Mesenchymal stem cell (in vitro differentiated cells and primary cell): ENCODE measurements at regions not wholly inside any gene's neighbourhood (a gene's known extent, or its start where the extent isn't known, plus 50 kb on each side); places are given as distances from the start of the nearest gene placed in this dataset.

Experiments used
- DNase-seq: peaks from one replicate; pipeline ENCODE4 v3.0.0-alpha.2; 2013
- H2AFZ ChIP-seq: one replicate; pipeline ENCODE4 v1.6.1; 2013; ENCODE audit warnings: low read depth, mild to moderate bottlenecking, control low read depth, inconsistent platforms, low read length, moderate library complexity
- H2AK5ac ChIP-seq: 2 replicates; pipeline ENCODE4 v1.6.1; 2013; ENCODE audit warnings: low read length, moderate library complexity, mild to moderate bottlenecking, inconsistent platforms; ENCODE audit not compliant: severe bottlenecking
- H2BK120ac ChIP-seq: one replicate; pipeline ENCODE4 v1.6.1; 2013; ENCODE audit warnings: low read depth, mild to moderate bottlenecking, inconsistent platforms, low read length, moderate library complexity
- H2BK12ac ChIP-seq, 2 experiments: one replicate each; pipeline ENCODE4 v1.6.1; 2013; ENCODE audit warnings: inconsistent platforms in 2 of 2, low read length in 2 of 2, mild to moderate bottlenecking in 2 of 2, moderate library complexity in 2 of 2, control low read depth in 1 of 2
- H2BK15ac ChIP-seq: one replicate; pipeline ENCODE4 v1.6.1; 2013; ENCODE audit warnings: mild to moderate bottlenecking, low read depth, inconsistent platforms; ENCODE audit not compliant: poor library complexity, severe bottlenecking
- H2BK5ac ChIP-seq: 2 replicates; pipeline ENCODE4 v1.6.1; 2013; ENCODE audit warnings: low read depth, mild to moderate bottlenecking, low read length, control low read depth, inconsistent platforms; ENCODE audit not compliant: poor library complexity, severe bottlenecking
- H3K14ac ChIP-seq, 2 experiments: one replicate each; pipeline ENCODE4 v1.6.1; 2013; ENCODE audit warnings: inconsistent platforms in 2 of 2, low read length in 2 of 2, control low read depth in 1 of 2, mild to moderate bottlenecking in 1 of 2, moderate library complexity in 1 of 2
- H3K18ac ChIP-seq, 2 experiments: one replicate each; pipeline ENCODE4 v1.6.1; 2013; ENCODE audit warnings: inconsistent platforms in 2 of 2, low read length in 2 of 2, control low read depth in 1 of 2, low read depth in 1 of 2, mild to moderate bottlenecking in 1 of 2
- H3K23ac ChIP-seq, 2 experiments: one replicate each; pipeline ENCODE4 v1.6.1; 2013; ENCODE audit warnings: inconsistent platforms in 2 of 2, low read length in 2 of 2, mild to moderate bottlenecking in 2 of 2, moderate library complexity in 2 of 2, control low read depth in 1 of 2
- H3K27ac ChIP-seq: 2 replicates; pipeline ENCODE4 v1.5.1; 2013; ENCODE audit warnings: mild to moderate bottlenecking, moderate library complexity, low read length, control low read depth, inconsistent platforms; ENCODE audit not compliant: poor library complexity, severe bottlenecking
- H3K27me3 ChIP-seq, 2 experiments: 2 replicates each; pipeline versions ENCODE4 v1.6.1 to v1.7.0; 2013; ENCODE audit warnings: low read length in 2 of 2, mild to moderate bottlenecking in 2 of 2, moderate library complexity in 2 of 2, control low read depth in 1 of 2, inconsistent platforms in 1 of 2; ENCODE audit not compliant: control insufficient read depth in 1 of 2, insufficient read depth in 1 of 2
- H3K36me3 ChIP-seq, 2 experiments: 2 replicates each; pipeline versions ENCODE4 v1.6.1 to v1.7.0; 2013; ENCODE audit warnings: low read length in 2 of 2, control low read depth in 1 of 2, inconsistent platforms in 1 of 2, low read depth in 1 of 2, mild to moderate bottlenecking in 1 of 2; ENCODE audit not compliant: insufficient read depth in 2 of 2, control insufficient read depth in 1 of 2
- H3K4ac ChIP-seq, 2 experiments: one replicate each; pipeline ENCODE4 v1.6.1; 2013; ENCODE audit warnings: inconsistent platforms in 2 of 2, low read length in 2 of 2, mild to moderate bottlenecking in 2 of 2, moderate library complexity in 2 of 2, control low read depth in 1 of 2, low read depth in 1 of 2
- H3K4me1 ChIP-seq: 2 replicates; pipeline ENCODE4 v1.6.1; 2013; ENCODE audit warnings: low read depth, low read length, control low read depth; ENCODE audit not compliant: control insufficient read depth, insufficient read depth
- H3K4me2 ChIP-seq: 2 replicates; pipeline ENCODE4 v1.6.1; 2013; ENCODE audit warnings: low read length, mild to moderate bottlenecking, inconsistent platforms; ENCODE audit not compliant: poor library complexity, severe bottlenecking
- H3K4me3 ChIP-seq, 2 experiments: 2 replicates each; pipeline versions ENCODE4 v1.5.1 to v1.7.0; 2013; ENCODE audit warnings: low read length in 2 of 2, mild to moderate bottlenecking in 2 of 2, control low read depth in 1 of 2, low read depth in 1 of 2; ENCODE audit not compliant: insufficient read depth in 1 of 2
- H3K79me1 ChIP-seq: replicated peaks from 2 replicates; pipeline ENCODE4 v1.6.1; 2013; ENCODE audit warnings: mild to moderate bottlenecking, control low read depth, low read length, inconsistent platforms; ENCODE audit not compliant: poor library complexity, severe bottlenecking
- H3K9ac ChIP-seq: 2 replicates; pipeline ENCODE4 v1.7.0; 2013; ENCODE audit warnings: mild to moderate bottlenecking, low read length, moderate library complexity
- H3K9me3 ChIP-seq: 2 replicates; pipeline ENCODE4 v1.7.0; 2013; ENCODE audit warnings: mild to moderate bottlenecking, low read length; ENCODE audit not compliant: control insufficient read depth
- H4K8ac ChIP-seq: one replicate; pipeline ENCODE4 v1.6.1; 2013; ENCODE audit warnings: inconsistent platforms, mild to moderate bottlenecking, low read length, moderate library complexity
- H4K91ac ChIP-seq: one replicate; pipeline ENCODE4 v1.6.1; 2013; ENCODE audit warnings: mild to moderate bottlenecking, low read length, inconsistent platforms
- WGBS: methylation state at CpG from one replicate; pipeline ENCODE4 v1.1.7; 2013; ENCODE audit warnings: mixed read lengths; 5-methylcytosine and 5-hydroxymethylcytosine counted together

- H3K9ac ChIP-seq = no peak overlapping the region
- no peak overlapping the region for H2AFZ ChIP-seq
- H3K9me3 ChIP-seq = no peaks in the 10 kb centered on the region
- H3K14ac ChIP-seq = no peak overlapping the region
- no peak overlapping the region for H3K4ac ChIP-seq
- H2BK12ac ChIP-seq = no peak overlapping the region
- no peak overlapping the region for H2AK5ac ChIP-seq
- H2BK120ac ChIP-seq = no peak overlapping the region
- H4K8ac ChIP-seq = no peak overlapping the region
- H3K36me3 ChIP-seq = no peaks in the 10 kb centered on the region
- H4K91ac ChIP-seq = no peak overlapping the region
- no peak overlapping the region for H3K23ac ChIP-seq
- H3K4me1 ChIP-seq = no peaks in the 10 kb centered on the region
- H3K4me3 ChIP-seq = no peak overlapping the region
- no peak for DNase-seq
- H2BK15ac ChIP-seq = no peak overlapping the region
- no peaks in the 10 kb centered on the region for H3K79me1 ChIP-seq
- H3K27ac ChIP-seq = no peak overlapping the region
- 29% methylated on average over 5 of the region's 5 CpGs for WGBS
- H2BK5ac ChIP-seq = no peak overlapping the region
- peaks cover 5 to 80% of the 10 kb centered on the region in 2 experiments for H3K27me3 ChIP-seq
- no peak overlapping the region for H3K18ac ChIP-seq
- no peak overlapping the region for H3K4me2 ChIP-seq
These were observed 53.9 kb upstream of the SLC6A11 start for GRCh38 chr3:10762116-10762515.

- no peak overlapping the region for H4K91ac ChIP-seq
- H3K27ac ChIP-seq = no peak overlapping the region
- H4K8ac ChIP-seq = no peak overlapping the region
- H3K4me1 ChIP-seq = no peaks in the 10 kb centered on the region
- H3K4me2 ChIP-seq = no peak overlapping the region
- no peaks in the 10 kb centered on the region for H3K79me1 ChIP-seq
- no peaks in the 10 kb centered on the region for H3K36me3 ChIP-seq
- H3K18ac ChIP-seq = no peak overlapping the region
- H2BK120ac ChIP-seq = no peak overlapping the region
- no peak overlapping the region for H3K4ac ChIP-seq
- no peak overlapping the region for H2AFZ ChIP-seq
- no peak overlapping the region for H2AK5ac ChIP-seq
- 56% methylated on average over 9 of the region's 9 CpGs for WGBS
- no peak overlapping the region for H2BK5ac ChIP-seq
- H3K14ac ChIP-seq = no peak overlapping the region
- no peak overlapping the region for H3K9ac ChIP-seq
- H3K23ac ChIP-seq = no peak overlapping the region
- peaks cover 5 to 86% of the 10 kb centered on the region in 2 experiments for H3K27me3 ChIP-seq
- H2BK12ac ChIP-seq = no peak overlapping the region
- no peak overlapping the region for H3K4me3 ChIP-seq
- no peak overlapping the region for H2BK15ac ChIP-seq
- DNase-seq = no peak
- no peaks in the 10 kb centered on the region for H3K9me3 ChIP-seq
These were observed 53.3 kb upstream of the SLC6A11 start for GRCh38 chr3:10762611-10763247.

- 69% methylated on average over 9 of the region's 9 CpGs for WGBS
These were observed 52.8 kb upstream of the SLC6A11 start for GRCh38 chr3:10763248-10763620.

GRCh38 chr3:10763817-10764258, 52.2 kb upstream of the SLC6A11 start:
- Histone ChIP-seq H2BK5ac (no peak overlapping the region), H3K14ac (no peak overlapping the region), H3K23ac (no peak overlapping the region), H4K91ac (no peak overlapping the region), H4K8ac (no peak overlapping the region), H3K79me1 (no peaks in the 10 kb centered on the region), H3K9ac (no peak overlapping the region), H3K18ac (no peak overlapping the region), H3K9me3 (no peaks in the 10 kb centered on the region), H2BK12ac (no peak overlapping the region), H3K4me1 (no peaks in the 10 kb centered on the region), H3K36me3 (no peaks in the 10 kb centered on the region), H3K27me3 (peaks cover 5 to 96% of the 10 kb centered on the region in 2 experiments), H2AK5ac (no peak overlapping the region), H3K27ac (no peak overlapping the region), H2BK120ac (no peak overlapping the region), H2AFZ (no peak overlapping the region), H3K4me2 (no peak overlapping the region), H2BK15ac (no peak overlapping the region), H3K4ac (no peak overlapping the region), H3K4me3 (no peak overlapping the region)
- no peak for DNase-seq
- WGBS = 79% methylated on average over 9 of the region's 10 CpGs

More at GRCh38 chr3:10763248-10763620, 52.8 kb upstream of the SLC6A11 start:
- Histone ChIP-seq H2BK12ac (no peak overlapping the region), H3K4me1 (no peaks in the 10 kb centered on the region), H3K27me3 (peaks cover 5 to 91% of the 10 kb centered on the region in 2 experiments), H3K27ac (no peak overlapping the region), H3K79me1 (no peaks in the 10 kb centered on the region), H3K36me3 (no peaks in the 10 kb centered on the region), H2BK120ac (no peak overlapping the region), H4K8ac (no peak overlapping the region), H3K4me2 (no peak overlapping the region), H2AFZ (no peak overlapping the region), H3K18ac (no peak overlapping the region), H3K4me3 (no peak overlapping the region), H3K23ac (no peak overlapping the region), H3K14ac (no peak overlapping the region), H3K4ac (no peak overlapping the region), H4K91ac (no peak overlapping the region), H2AK5ac (no peak overlapping the region), H2BK15ac (no peak overlapping the region), H3K9ac (no peak overlapping the region), H3K9me3 (no peaks in the 10 kb centered on the region), H2BK5ac (no peak overlapping the region)
- DNase-seq = no peak
